ENCODE measurements at regions not wholly inside any gene's neighbourhood (a gene's known extent, or its start where the extent isn't known, plus 50 kb on each side); places are given as distances from the start of the nearest gene placed in this dataset.

DNA sequence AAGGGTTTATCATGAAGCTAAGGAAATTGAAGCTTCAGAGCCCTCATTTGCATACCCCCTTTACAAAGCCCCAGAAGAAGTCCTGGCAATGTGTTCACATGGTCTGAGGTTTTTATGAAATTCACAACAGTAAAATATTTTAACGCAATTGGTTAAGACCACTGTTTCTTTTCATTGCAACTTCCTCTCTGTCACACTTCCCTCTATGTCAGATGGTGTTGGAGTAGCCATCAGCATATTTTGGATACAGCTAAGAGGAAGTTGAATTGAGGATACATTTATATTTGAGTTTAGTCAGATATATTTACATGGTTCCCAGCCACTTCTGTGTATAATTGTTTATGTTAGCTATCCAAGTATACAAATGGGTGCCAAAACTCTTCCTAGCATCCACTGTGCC lies 170.0 kb downstream of the TXNL1 start:
- TF ChIP-seq, protein P1, sequence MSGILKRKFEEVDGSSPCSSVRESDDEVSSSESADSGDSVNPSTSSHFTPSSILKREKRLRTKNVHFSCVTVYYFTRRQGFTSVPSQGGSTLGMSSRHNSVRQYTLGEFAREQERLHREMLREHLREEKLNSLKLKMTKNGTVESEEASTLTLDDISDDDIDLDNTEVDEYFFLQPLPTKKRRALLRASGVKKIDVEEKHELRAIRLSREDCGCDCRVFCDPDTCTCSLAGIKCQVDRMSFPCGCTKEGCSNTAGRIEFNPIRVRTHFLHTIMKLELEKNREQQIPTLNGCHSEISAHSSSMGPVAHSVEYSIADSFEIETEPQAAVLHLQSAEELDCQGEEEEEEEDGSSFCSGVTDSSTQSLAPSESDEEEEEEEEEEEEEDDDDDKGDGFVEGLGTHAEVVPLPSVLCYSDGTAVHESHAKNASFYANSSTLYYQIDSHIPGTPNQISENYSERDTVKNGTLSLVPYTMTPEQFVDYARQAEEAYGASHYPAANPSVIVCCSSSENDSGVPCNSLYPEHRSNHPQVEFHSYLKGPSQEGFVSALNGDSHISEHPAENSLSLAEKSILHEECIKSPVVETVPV (CRISPR knock-in tag; IDR thresholded peaks at IDR 0.05): no peak
- no peak for TF ChIP-seq ZFP3 (CRISPR knock-in tag; IDR thresholded peaks at IDR 0.05)
- TF ChIP-seq, protein P2, sequence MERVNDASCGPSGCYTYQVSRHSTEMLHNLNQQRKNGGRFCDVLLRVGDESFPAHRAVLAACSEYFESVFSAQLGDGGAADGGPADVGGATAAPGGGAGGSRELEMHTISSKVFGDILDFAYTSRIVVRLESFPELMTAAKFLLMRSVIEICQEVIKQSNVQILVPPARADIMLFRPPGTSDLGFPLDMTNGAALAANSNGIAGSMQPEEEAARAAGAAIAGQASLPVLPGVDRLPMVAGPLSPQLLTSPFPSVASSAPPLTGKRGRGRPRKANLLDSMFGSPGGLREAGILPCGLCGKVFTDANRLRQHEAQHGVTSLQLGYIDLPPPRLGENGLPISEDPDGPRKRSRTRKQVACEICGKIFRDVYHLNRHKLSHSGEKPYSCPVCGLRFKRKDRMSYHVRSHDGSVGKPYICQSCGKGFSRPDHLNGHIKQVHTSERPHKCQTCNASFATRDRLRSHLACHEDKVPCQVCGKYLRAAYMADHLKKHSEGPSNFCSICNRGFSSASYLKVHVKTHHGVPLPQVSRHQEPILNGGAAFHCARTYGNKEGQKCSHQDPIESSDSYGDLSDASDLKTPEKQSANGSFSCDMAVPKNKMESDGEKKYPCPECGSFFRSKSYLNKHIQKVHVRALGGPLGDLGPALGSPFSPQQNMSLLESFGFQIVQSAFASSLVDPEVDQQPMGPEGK (CRISPR knock-in tag; IDR thresholded peaks at IDR 0.05; ENCODE audit: borderline replicate concordance): no peak
- no peak for TF ChIP-seq BACH2 (CRISPR knock-in tag; IDR thresholded peaks at IDR 0.05; ENCODE audit: borderline replicate concordance)
- TF ChIP-seq ZFP30 (CRISPR knock-in tag; IDR thresholded peaks at IDR 0.05): no peak
- TF ChIP-seq RARB (CRISPR knock-in tag; IDR thresholded peaks at IDR 0.05): no peak

Data from SK-N-SH treated with all-trans-retinoic acid at 6 μM for 48 hours (cell line).